ENCODE measurements at regions not wholly inside any gene's neighbourhood (a gene's known extent, or its start where the extent isn't known, plus 50 kb on each side); places are given as distances from the start of the nearest gene placed in this dataset.

GRCh38 chr14:105862581-105863239 is 336.3 kb downstream of the TMEM121 start:
- no peak for DNase-seq

- DNase-seq = no peak
Measured at GRCh38 chr14:105863296-105864108, 337.1 kb downstream of the TMEM121 start.

GRCh38 chr14:105864116-105864515 is 337.7 kb downstream of the TMEM121 start:
- DNase-seq = no peak

GRCh38 chr14:105864651-105865265 is 338.4 kb downstream of the TMEM121 start:
- DNase-seq = no peak

- no peak for DNase-seq
Measured at GRCh38 chr14:105865266-105865903, 339.0 kb downstream of the TMEM121 start.

GRCh38 chr14:105865904-105866840 is 339.8 kb downstream of the TMEM121 start:
- DNase-seq = no peak

- no peak for DNase-seq
Measured at GRCh38 chr14:105866841-105867321, 340.5 kb downstream of the TMEM121 start.

- no peak for DNase-seq
Measured at GRCh38 chr14:105867961-105868599, 341.7 kb downstream of the TMEM121 start.

- DNase-seq = no peak
Measured at GRCh38 chr14:105871590-105871989, 345.2 kb downstream of the TMEM121 start.

GRCh38 chr14:105873870-105874512 is 347.6 kb downstream of the TMEM121 start:
- no peak for DNase-seq

- DNase-seq = no peak
Measured at GRCh38 chr14:105876158-105876557, 349.8 kb downstream of the TMEM121 start.

- no peak for DNase-seq
Measured at GRCh38 chr14:105876829-105877228, 350.4 kb downstream of the TMEM121 start.

- DNase-seq = no peak
Measured at GRCh38 chr14:105877645-105878044, 351.3 kb downstream of the TMEM121 start.

- DNase-seq = no peak
Measured at GRCh38 chr14:105878125-105878524, 351.7 kb downstream of the TMEM121 start.

GRCh38 chr14:105878554-105878953 is 352.2 kb downstream of the TMEM121 start:
- DNase-seq = no peak

- no peak for DNase-seq
Measured at GRCh38 chr14:105879503-105879866, 353.1 kb downstream of the TMEM121 start.

- DNase-seq = no peak
Measured at GRCh38 chr14:105879867-105880561, 353.6 kb downstream of the TMEM121 start.

- DNase-seq = no peak
Measured at GRCh38 chr14:105880616-105881015, 354.2 kb downstream of the TMEM121 start.

- DNase-seq = no peak
Measured at GRCh38 chr14:105881021-105881930, 354.9 kb downstream of the TMEM121 start.

Measured in effector CD8-positive, alpha-beta T cell (primary cell).